ENCODE measurements at regions not wholly inside any gene's neighbourhood (a gene's known extent, or its start where the extent isn't known, plus 50 kb on each side); places are given as distances from the start of the nearest gene placed in this dataset.

- no peak for TF ChIP-seq GATA3 (IDR thresholded peaks at IDR 0.05; ENCODE audit: low read depth, low read length)
- TF ChIP-seq GATA2 (IDR thresholded peaks at IDR 0.05; ENCODE audit: low read depth, low read length), result no peak
Measured at GRCh38 chr12:93032758-93033157, 103.7 kb upstream of the EEA1 start.

Measured in SH-SY5Y (cell line).